CD14-positive monocyte (primary cell): ENCODE measurements at regions not wholly inside any gene's neighbourhood (a gene's known extent, or its start where the extent isn't known, plus 50 kb on each side); places are given as distances from the start of the nearest gene placed in this dataset.

Experiments used
- DNase-seq, 3 donors: peaks; one replicate each; pipeline ENCODE4 v3.0.0-alpha.2; 2011 to 2022
- H2AFZ ChIP-seq: 2 replicates; pipeline ENCODE4 v1.6.0; 2012; ENCODE audit warnings: mild to moderate bottlenecking, low read depth, low read length, inconsistent platforms; ENCODE audit not compliant: insufficient read depth, poor library complexity, severe bottlenecking
- H3K27ac ChIP-seq, 2 donors: 1 replicate in 1 of 2; 2 replicates in 1 of 2; pipeline ENCODE4 v1.5.1; 2012 to 2013; ENCODE audit warnings: low read length in 2 of 2, control low read depth in 1 of 2, inconsistent platforms in 1 of 2, low read depth in 1 of 2, mild to moderate bottlenecking in 1 of 2
- H3K27me3 ChIP-seq, 2 donors: one replicate each; pipeline versions ENCODE4 v1.6.0 to v1.6.1; 2011 to 2013; ENCODE audit warnings: low read length in 2 of 2; ENCODE audit not compliant: control insufficient read depth in 2 of 2, insufficient read depth in 2 of 2
- H3K36me3 ChIP-seq, 2 donors: replicated peaks in 1 of 2; 1 replicate in 1 of 2; 2 replicates in 1 of 2; pipeline versions ENCODE4 v1.5.1 to v1.6.1; 2012 to 2013; ENCODE audit warnings: low read length in 2 of 2, control low read depth in 1 of 2, inconsistent platforms in 1 of 2, mild to moderate bottlenecking in 1 of 2; ENCODE audit not compliant: insufficient read depth in 2 of 2, control insufficient read depth in 1 of 2
- H3K4me1 ChIP-seq, 2 donors: 1 replicate in 1 of 2; 2 replicates in 1 of 2; pipeline versions ENCODE4 v1.5.1 to v1.6.1; 2012 to 2013; ENCODE audit warnings: low read length in 2 of 2, control low read depth in 1 of 2, inconsistent platforms in 1 of 2, mild to moderate bottlenecking in 1 of 2, moderate library complexity in 1 of 2; ENCODE audit not compliant: insufficient read depth in 2 of 2, control insufficient read depth in 1 of 2
- H3K4me2 ChIP-seq: replicated peaks from 2 replicates; pipeline ENCODE3; 2012; ENCODE audit warnings: low read length, moderate library complexity, mild to moderate bottlenecking; ENCODE audit not compliant: poor library complexity, severe bottlenecking; ENCODE audit errors: extremely low read depth
- H3K4me3 ChIP-seq, 3 experiments: fragments of 200-600 bp in 1 of 3; sonication (generic) in 1 of 3; replicated peaks in 1 of 3; 1 replicate in 2 of 3; 2 replicates in 1 of 3; pipeline ENCODE4 v1.5.1; 2011 to 2013; ENCODE audit warnings: low read length in 3 of 3, mild to moderate bottlenecking in 3 of 3, control low read depth in 2 of 3, low read depth in 2 of 3, inconsistent platforms in 1 of 3, moderate library complexity in 1 of 3
- H3K79me2 ChIP-seq: 2 replicates; pipeline ENCODE4 v1.6.0; 2012; ENCODE audit warnings: mild to moderate bottlenecking, control low read depth, inconsistent platforms, low read length, moderate library complexity; ENCODE audit not compliant: insufficient read depth
- H3K9ac ChIP-seq: 2 replicates; pipeline ENCODE4 v1.6.0; 2017; ENCODE audit warnings: low read length, mild to moderate bottlenecking; ENCODE audit not compliant: insufficient read depth, poor library complexity, severe bottlenecking
- H3K9me3 ChIP-seq, 2 donors: replicated peaks in 1 of 2; 1 replicate in 1 of 2; 2 replicates in 1 of 2; pipeline versions ENCODE4 v1.5.1 to v1.6.1; 2012 to 2013; ENCODE audit warnings: low read length in 2 of 2, control low read depth in 1 of 2; ENCODE audit not compliant: control insufficient read depth in 1 of 2, insufficient read depth in 1 of 2
- H4K20me1 ChIP-seq: 2 replicates; pipeline ENCODE4 v1.6.0; 2012; ENCODE audit warnings: mild to moderate bottlenecking, low read length, control low read depth, moderate library complexity; ENCODE audit not compliant: insufficient read depth
- H3K27ac Mint-ChIP-seq, 7 donors: one replicate each; pipeline ENCODE4 v1.8.0; 2020; ENCODE audit warnings: mild to moderate bottlenecking in 7 of 7, mixed read lengths in 7 of 7, moderate library complexity in 6 of 7, inconsistent platforms in 2 of 7
- H3K27me3 Mint-ChIP-seq, 3 donors: one replicate each; pipeline ENCODE4 v1.8.0; 2021 to 2022; ENCODE audit warnings: low read depth in 3 of 3, mild to moderate bottlenecking in 3 of 3, mixed read lengths in 3 of 3, moderate library complexity in 3 of 3, inconsistent platforms in 1 of 3
- H3K36me3 Mint-ChIP-seq, 2 donors: one replicate each; pipeline ENCODE4 v1.8.0; 2020; ENCODE audit warnings: mixed read lengths in 2 of 2, inconsistent platforms in 1 of 2, mild to moderate bottlenecking in 1 of 2
- H3K4me1 Mint-ChIP-seq: one replicate; pipeline ENCODE4 v1.8.0; 2020; ENCODE audit warnings: mild to moderate bottlenecking, mixed read lengths
- H3K4me3 Mint-ChIP-seq, 2 donors: one replicate each; pipeline ENCODE4 v1.8.0; 2020; ENCODE audit warnings: mild to moderate bottlenecking in 2 of 2, mixed read lengths in 2 of 2, moderate library complexity in 1 of 2
- H3K9me3 Mint-ChIP-seq, 7 donors: one replicate each; pipeline ENCODE4 v1.8.0; 2020 to 2022; ENCODE audit warnings: mixed read lengths in 7 of 7, mild to moderate bottlenecking in 6 of 7, moderate library complexity in 6 of 7, inconsistent platforms in 2 of 7
- WGBS: methylation state at CpG from one replicate; pipeline ENCODE4 v1.1.5; 2013; ENCODE audit warnings: missing lambda C conversion rate; ENCODE audit not compliant: insufficient coverage; 5-methylcytosine and 5-hydroxymethylcytosine counted together
- intact Hi-C, 2 donors: fragments of 100-400 bp; cut with micrococcal nuclease; formaldehyde crosslinking; loops; one replicate each; pipeline versions ENCODE4 v1.15.0 to v1.15.1; 2023
- TF ChIP-seq, protein P1 (sequence below): fragments of 200-600 bp; IDR thresholded peaks from one replicate; pipeline ENCODE4 v1.8.0; 2022; ENCODE audit warnings: antibody characterized with exemption, mild to moderate bottlenecking

DNA sequence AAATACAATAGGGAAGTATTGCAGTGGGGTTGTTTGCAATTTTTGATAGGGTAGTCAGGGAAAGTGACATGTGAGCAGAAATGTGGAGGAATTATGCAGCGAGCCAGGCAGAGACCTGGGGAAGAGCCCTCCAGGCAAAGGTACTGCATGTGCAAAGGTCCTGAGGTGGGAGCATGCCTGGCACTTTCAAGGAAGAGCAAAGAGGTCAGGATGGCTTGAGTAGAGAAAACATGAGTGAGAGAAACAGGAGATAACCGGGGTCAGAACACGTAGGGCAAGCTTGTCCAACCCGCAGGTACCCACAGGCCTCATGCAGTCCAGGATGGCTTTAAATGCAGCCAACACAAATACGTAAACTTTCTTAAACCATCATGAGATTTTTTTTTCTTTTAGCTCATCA is 71.0 kb downstream of the COQ2 start:
- H3K27me3 ChIP-seq, result no peaks in the 10 kb centered on the region
- TF ChIP-seq, protein P1, sequence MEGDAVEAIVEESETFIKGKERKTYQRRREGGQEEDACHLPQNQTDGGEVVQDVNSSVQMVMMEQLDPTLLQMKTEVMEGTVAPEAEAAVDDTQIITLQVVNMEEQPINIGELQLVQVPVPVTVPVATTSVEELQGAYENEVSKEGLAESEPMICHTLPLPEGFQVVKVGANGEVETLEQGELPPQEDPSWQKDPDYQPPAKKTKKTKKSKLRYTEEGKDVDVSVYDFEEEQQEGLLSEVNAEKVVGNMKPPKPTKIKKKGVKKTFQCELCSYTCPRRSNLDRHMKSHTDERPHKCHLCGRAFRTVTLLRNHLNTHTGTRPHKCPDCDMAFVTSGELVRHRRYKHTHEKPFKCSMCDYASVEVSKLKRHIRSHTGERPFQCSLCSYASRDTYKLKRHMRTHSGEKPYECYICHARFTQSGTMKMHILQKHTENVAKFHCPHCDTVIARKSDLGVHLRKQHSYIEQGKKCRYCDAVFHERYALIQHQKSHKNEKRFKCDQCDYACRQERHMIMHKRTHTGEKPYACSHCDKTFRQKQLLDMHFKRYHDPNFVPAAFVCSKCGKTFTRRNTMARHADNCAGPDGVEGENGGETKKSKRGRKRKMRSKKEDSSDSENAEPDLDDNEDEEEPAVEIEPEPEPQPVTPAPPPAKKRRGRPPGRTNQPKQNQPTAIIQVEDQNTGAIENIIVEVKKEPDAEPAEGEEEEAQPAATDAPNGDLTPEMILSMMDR, result no peak
- H3K4me3 Mint-ChIP-seq, result no peak overlapping the region
- H3K27ac Mint-ChIP-seq, result no peak overlapping the region
- H3K36me3 ChIP-seq, result no peaks in the 10 kb centered on the region
- no peaks in the 10 kb centered on the region for H3K9me3 ChIP-seq
- H3K36me3 Mint-ChIP-seq, result peaks cover 7 to 12% of the 10 kb centered on the region in 2 donors
- H3K4me2 ChIP-seq, result no peak overlapping the region
- DNase-seq, result no peak
- no peak overlapping the region for H3K27ac ChIP-seq
- H3K4me3 ChIP-seq, result no peak overlapping the region
- peaks cover 2% of the 10 kb centered on the region for H3K79me2 ChIP-seq
- intact Hi-C loops, result loop anchor here in 1 of 2 donors (5.0 kb wide), 1 partner anchor 39 kb away; no protein-coding TSS in a partner anchor
- H3K27me3 Mint-ChIP-seq, result peaks cover 0 to 3% (median 0%) of the 10 kb centered on the region in 3 donors
- H3K9me3 Mint-ChIP-seq, result peaks cover 0 to 4% (median 0%) of the 10 kb centered on the region in 7 donors
- no peak overlapping the region for H2AFZ ChIP-seq
- H3K4me1 Mint-ChIP-seq, result peaks cover 74% of the 10 kb centered on the region
- peaks cover 51 to 64% of the 10 kb centered on the region in 2 donors for H3K4me1 ChIP-seq
- no peaks in the 10 kb centered on the region for H4K20me1 ChIP-seq
- H3K9ac ChIP-seq, result no peak overlapping the region
- WGBS, result 100% methylated on average over 1 of the region's 5 CpGs

DNA sequence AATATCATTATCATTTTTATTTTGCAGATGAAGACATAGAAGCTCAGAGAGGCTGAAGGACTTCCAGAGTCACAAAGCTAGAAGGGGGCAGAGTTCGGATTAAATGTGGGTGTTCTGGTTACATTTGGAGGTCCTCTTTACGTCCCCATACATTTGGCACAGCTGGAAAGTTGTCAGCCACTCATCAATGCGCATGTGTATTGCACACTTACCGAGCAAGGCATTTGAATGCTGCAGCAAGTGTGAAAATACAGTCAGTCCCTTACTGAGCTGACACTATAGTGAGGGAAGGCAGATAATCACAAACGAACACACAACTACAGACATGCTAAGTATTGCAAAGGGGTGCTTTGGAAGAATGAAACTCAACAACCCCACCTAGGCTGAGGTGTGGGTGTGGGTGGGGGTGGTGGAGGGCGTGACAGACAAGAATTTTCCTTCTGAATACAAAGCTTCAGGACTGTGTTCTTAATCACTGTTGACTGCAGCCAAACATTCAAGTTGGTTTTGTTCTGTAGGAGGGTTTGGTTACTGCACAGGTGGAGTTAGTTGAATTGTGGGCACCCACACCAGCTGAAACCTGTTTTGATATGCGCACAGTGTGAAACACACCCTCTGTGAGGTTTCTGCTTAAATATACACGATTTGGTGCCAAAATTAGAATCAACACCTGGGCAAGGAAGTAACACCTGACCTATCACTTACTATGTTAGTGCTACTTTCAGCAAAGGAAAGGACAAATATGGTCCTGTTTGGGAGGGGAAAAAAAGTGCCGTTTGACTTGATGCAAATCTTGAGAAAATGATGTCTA is 72.4 kb downstream of the COQ2 start:
- no peak overlapping the region for H2AFZ ChIP-seq
- H3K36me3 Mint-ChIP-seq, result peaks cover 7 to 12% of the 10 kb centered on the region in 2 donors
- no peaks in the 10 kb centered on the region for H3K36me3 ChIP-seq
- no peak for DNase-seq
- H3K4me1 Mint-ChIP-seq, result peaks cover 66% of the 10 kb centered on the region
- peaks cover 0 to 3% (median 0%) of the 10 kb centered on the region in 3 donors for H3K27me3 Mint-ChIP-seq
- H3K9me3 Mint-ChIP-seq, result peaks cover 0 to 8% (median 0%) of the 10 kb centered on the region in 7 donors
- no peaks in the 10 kb centered on the region for H3K9me3 ChIP-seq
- H3K4me1 ChIP-seq, result peaks cover 38 to 50% of the 10 kb centered on the region in 2 donors
- no peak overlapping the region for H3K9ac ChIP-seq
- no peaks in the 10 kb centered on the region for H3K27me3 ChIP-seq
- H3K4me3 Mint-ChIP-seq, result no peak overlapping the region
- no peaks in the 10 kb centered on the region for H3K79me2 ChIP-seq
- H3K4me2 ChIP-seq, result no peak overlapping the region
- H3K27ac Mint-ChIP-seq, result no peak overlapping the region
- intact Hi-C loops, result loop anchor here in 1 of 2 donors (5.0 kb wide), 1 partner anchor 40 kb away; no protein-coding TSS in a partner anchor
- H4K20me1 ChIP-seq, result no peaks in the 10 kb centered on the region
- TF ChIP-seq, protein P1, result no peak
- H3K27ac ChIP-seq, result no peak overlapping the region
- WGBS, result 20% methylated on average over 1 of the region's 9 CpGs
- no peak overlapping the region for H3K4me3 ChIP-seq
